ENCODE measurements at regions not wholly inside any gene's neighbourhood (a gene's known extent, or its start where the extent isn't known, plus 50 kb on each side); places are given as distances from the start of the nearest gene placed in this dataset.

- Histone ChIP-seq H3K79me2 (ENCODE audit: low read depth) (no peaks in the 10 kb centered on the region), H3K4me1 (no peaks in the 10 kb centered on the region), H3K4me3 (no peak overlapping the region), H3K27ac (no peak overlapping the region), H3K27me3 (no peaks in the 10 kb centered on the region), H3K9me3 (ENCODE audit: low read depth) (no peaks in the 10 kb centered on the region), H2AFZ (replicated peaks) (no peak overlapping the region), H4K20me1 (ENCODE audit: low read depth) (no peaks in the 10 kb centered on the region), H3K4me2 (no peak overlapping the region), H3K9ac (no peak overlapping the region), H3K36me3 (no peaks in the 10 kb centered on the region), H3F3A (ENCODE audit: low read depth) (no peaks in the 10 kb centered on the region)
- no peak for TF ChIP-seq EZH2 (IDR thresholded peaks at IDR 0.05)
- no peak for TF ChIP-seq EZH2phosphoT487 (IDR thresholded peaks at IDR 0.05)
- TF ChIP-seq CTCF (IDR thresholded peaks at IDR 0.05) = no peak
- Mint-ChIP-seq H3K27ac (no peak overlapping the region), H3K36me3 (peaks cover 41% of the 10 kb centered on the region), H3K4me1 (no peaks in the 10 kb centered on the region), H3K9me3 (peaks cover 24% of the 10 kb centered on the region), H3K27me3 (ENCODE audit: insufficient read depth, low read depth) (no peaks in the 10 kb centered on the region), H3K4me3 (no peak overlapping the region)
- DNase-seq (ENCODE audit: low spot score) = no peak
These were observed 284.0 kb downstream of the PTPRC start for GRCh38 chr1:198922638-198923430.

GRCh38 chr1:198923993-198924392 is 285.2 kb downstream of the PTPRC start:
- Mint-ChIP-seq H3K9me3 (peaks cover 20% of the 10 kb centered on the region), H3K27me3 (ENCODE audit: insufficient read depth, low read depth) (no peaks in the 10 kb centered on the region), H3K27ac (no peak overlapping the region), H3K4me1 (peaks cover 2% of the 10 kb centered on the region), H3K36me3 (peaks cover 31% of the 10 kb centered on the region), H3K4me3 (no peak overlapping the region)
- Histone ChIP-seq H3K4me2 (no peak overlapping the region), H3K27ac (no peak overlapping the region), H3K4me3 (no peak overlapping the region), H3K9ac (no peak overlapping the region), H3F3A (ENCODE audit: low read depth) (no peaks in the 10 kb centered on the region), H3K9me3 (ENCODE audit: low read depth) (no peaks in the 10 kb centered on the region), H2AFZ (replicated peaks) (no peak overlapping the region), H3K27me3 (no peaks in the 10 kb centered on the region), H4K20me1 (ENCODE audit: low read depth) (no peaks in the 10 kb centered on the region), H3K79me2 (ENCODE audit: low read depth) (no peaks in the 10 kb centered on the region), H3K4me1 (no peaks in the 10 kb centered on the region), H3K36me3 (no peaks in the 10 kb centered on the region)
- TF ChIP-seq CTCF (IDR thresholded peaks at IDR 0.05) = no peak
- TF ChIP-seq EZH2 (IDR thresholded peaks at IDR 0.05) = no peak
- TF ChIP-seq EZH2phosphoT487 (IDR thresholded peaks at IDR 0.05) = no peak
- DNase-seq (ENCODE audit: low spot score) = no peak

GRCh38 chr1:198925567-198925966 is 286.7 kb downstream of the PTPRC start:
- Histone ChIP-seq H3F3A (ENCODE audit: low read depth) (no peaks in the 10 kb centered on the region), H3K9ac (no peak overlapping the region), H3K27ac (no peak overlapping the region), H3K4me1 (peaks cover 3% of the 10 kb centered on the region), H3K79me2 (ENCODE audit: low read depth) (no peaks in the 10 kb centered on the region), H3K9me3 (ENCODE audit: low read depth) (no peaks in the 10 kb centered on the region), H3K4me3 (no peak overlapping the region), H4K20me1 (ENCODE audit: low read depth) (no peaks in the 10 kb centered on the region), H3K27me3 (no peaks in the 10 kb centered on the region), H2AFZ (replicated peaks) (no peak overlapping the region), H3K4me2 (no peak overlapping the region), H3K36me3 (no peaks in the 10 kb centered on the region)
- Mint-ChIP-seq H3K4me3 (no peak overlapping the region), H3K27ac (no peak overlapping the region), H3K36me3 (peaks cover 15% of the 10 kb centered on the region), H3K4me1 (peaks cover 18% of the 10 kb centered on the region), H3K27me3 (ENCODE audit: insufficient read depth, low read depth) (no peaks in the 10 kb centered on the region), H3K9me3 (peaks cover 8% of the 10 kb centered on the region)
- TF ChIP-seq EZH2 (IDR thresholded peaks at IDR 0.05) (no peak), CTCF (IDR thresholded peaks at IDR 0.05) (no peak), EZH2phosphoT487 (IDR thresholded peaks at IDR 0.05) (no peak)
- DNase-seq (ENCODE audit: low spot score) = no peak

Data from neural progenitor cell (in vitro differentiated cells).